ENCODE measurements at regions not wholly inside any gene's neighbourhood (a gene's known extent, or its start where the extent isn't known, plus 50 kb on each side); places are given as distances from the start of the nearest gene placed in this dataset.

- DNase-seq (ENCODE audit: low read depth): peak; percentile 26
Observed at GRCh38 chr20:20831794-20832193, 119.3 kb upstream of the RALGAPA2 start.

- DNase-seq (ENCODE audit: low read depth): no peak
Observed at GRCh38 chr20:20829681-20830080, 117.2 kb upstream of the RALGAPA2 start.

GRCh38 chr20:20827992-20828597, 115.7 kb upstream of the RALGAPA2 start:
- DNase-seq (ENCODE audit: low read depth): no peak

GRCh38 chr20:20824924-20825584, 112.6 kb upstream of the RALGAPA2 start:
- no peak for DNase-seq (ENCODE audit: low read depth)

GRCh38 chr20:20823476-20823881, 111.0 kb upstream of the RALGAPA2 start:
- DNase-seq (ENCODE audit: low read depth): no peak

- no peak for DNase-seq (ENCODE audit: low read depth)
Observed at GRCh38 chr20:20821484-20822260, 109.2 kb upstream of the RALGAPA2 start.

- no peak for DNase-seq (ENCODE audit: low read depth)
Observed at GRCh38 chr20:20820785-20821483, 108.5 kb upstream of the RALGAPA2 start.

- no peak for DNase-seq (ENCODE audit: low read depth)
Observed at GRCh38 chr20:20820104-20820503, 107.7 kb upstream of the RALGAPA2 start.

GRCh38 chr20:20816969-20817755, 104.7 kb upstream of the RALGAPA2 start:
- DNase-seq (ENCODE audit: low read depth): no peak

- no peak for DNase-seq (ENCODE audit: low read depth)
Observed at GRCh38 chr20:20815711-20816455, 103.4 kb upstream of the RALGAPA2 start.

- peak; percentile 11 for DNase-seq (ENCODE audit: low read depth)
Observed at GRCh38 chr20:20814685-20815084, 102.2 kb upstream of the RALGAPA2 start.

- no peak for DNase-seq (ENCODE audit: low read depth)
Observed at GRCh38 chr20:20812136-20812535, 99.7 kb upstream of the RALGAPA2 start.

- DNase-seq (ENCODE audit: low read depth): no peak
Observed at GRCh38 chr20:20808016-20808415, 95.6 kb upstream of the RALGAPA2 start.

- DNase-seq (ENCODE audit: low read depth): no peak
Observed at GRCh38 chr20:20806121-20807095, 94.0 kb upstream of the RALGAPA2 start.

GRCh38 chr20:20803011-20803410, 90.6 kb upstream of the RALGAPA2 start:
- DNase-seq (ENCODE audit: low read depth): no peak

GRCh38 chr20:20802328-20802727, 89.9 kb upstream of the RALGAPA2 start:
- DNase-seq (ENCODE audit: low read depth): peak; percentile 36

GRCh38 chr20:20799716-20800312, 87.4 kb upstream of the RALGAPA2 start:
- DNase-seq (ENCODE audit: low read depth): no peak

GRCh38 chr20:20797521-20798310, 85.3 kb upstream of the RALGAPA2 start:
- DNase-seq (ENCODE audit: low read depth): no peak

Measured in HT1080 (cell line).